ENCODE measurements at regions not wholly inside any gene's neighbourhood (a gene's known extent, or its start where the extent isn't known, plus 50 kb on each side); places are given as distances from the start of the nearest gene placed in this dataset.
"Not testable (repeated sequence)": the region's sequence is repeated elsewhere in the genome, so short reads cannot be mapped to it uniquely, and the experiment has no call there.

- Histone ChIP-seq H3K4me1 (ENCODE audit: low read depth, poor library complexity, severe bottlenecking) (no peaks in the 10 kb centered on the region), H3K36me3 (ENCODE audit: insufficient read depth) (no peaks in the 10 kb centered on the region), H3K27me3 (ENCODE audit: insufficient read depth, low read depth) (no peaks in the 10 kb centered on the region; the same call in 1 of the 2 replicates), H3K79me2 (ENCODE audit: insufficient read depth, low read depth) (no peaks in the 10 kb centered on the region), H3K9ac (no peak overlapping the region), H3K4me3 (IDR thresholded peaks at IDR 0.05; ENCODE audit: insufficient read depth, low read depth, low read length) (no peak overlapping the region), H4K20me1 (ENCODE audit: insufficient read depth) (no peaks in the 10 kb centered on the region), H2AFZ (ENCODE audit: low read depth) (no peak overlapping the region), H3K27ac (no peak overlapping the region), H3K4me2 (no peak overlapping the region)
- TF ChIP-seq CTCF (conservative IDR thresholded peaks at IDR 0.05; ENCODE audit: low read depth, low read length): no peak
Measured at GRCh38 chr4:118410138-118410537, 57.3 kb upstream of the PRSS12 start.

GRCh38 chr4:118417325-118417724 is 64.5 kb upstream of the PRSS12 start:
- H3K4me2 ChIP-seq: no peak overlapping the region
- H3K36me3 ChIP-seq (ENCODE audit: insufficient read depth): no peaks in the 10 kb centered on the region
- no peak overlapping the region for H3K27ac ChIP-seq
- no peaks in the 10 kb centered on the region for H3K79me2 ChIP-seq (ENCODE audit: insufficient read depth, low read depth)
- no peak overlapping the region for H3K4me3 ChIP-seq (IDR thresholded peaks at IDR 0.05; ENCODE audit: insufficient read depth, low read depth, low read length)
- H2AFZ ChIP-seq (ENCODE audit: low read depth): no peak overlapping the region
- TF ChIP-seq CTCF (conservative IDR thresholded peaks at IDR 0.05; ENCODE audit: low read depth, low read length): no peak
- H4K20me1 ChIP-seq (ENCODE audit: insufficient read depth): no peaks in the 10 kb centered on the region
- H3K4me1 ChIP-seq (ENCODE audit: low read depth, poor library complexity, severe bottlenecking): no peaks in the 10 kb centered on the region
- no peak overlapping the region for H3K9ac ChIP-seq
- H3K27me3 ChIP-seq (ENCODE audit: insufficient read depth, low read depth): no peaks in the 10 kb centered on the region

GRCh38 chr4:118417800-118418199 is 65.0 kb upstream of the PRSS12 start:
- not testable (repeated sequence) for H3K4me2 ChIP-seq; H3K4me3 ChIP-seq (IDR thresholded peaks at IDR 0.05; ENCODE audit: insufficient read depth, low read depth, low read length); H3K27me3 ChIP-seq (ENCODE audit: insufficient read depth, low read depth); H3K9ac ChIP-seq; H4K20me1 ChIP-seq (ENCODE audit: insufficient read depth); H3K36me3 ChIP-seq (ENCODE audit: insufficient read depth); H3K79me2 ChIP-seq (ENCODE audit: insufficient read depth, low read depth); H3K4me1 ChIP-seq (ENCODE audit: low read depth, poor library complexity, severe bottlenecking); H2AFZ ChIP-seq (ENCODE audit: low read depth); H3K27ac ChIP-seq

GRCh38 chr4:118418396-118418795 is 65.6 kb upstream of the PRSS12 start:
- not testable (repeated sequence) for H3K4me3 ChIP-seq (IDR thresholded peaks at IDR 0.05; ENCODE audit: insufficient read depth, low read depth, low read length); H3K27me3 ChIP-seq (ENCODE audit: insufficient read depth, low read depth); H3K27ac ChIP-seq; H3K4me1 ChIP-seq (ENCODE audit: low read depth, poor library complexity, severe bottlenecking); H2AFZ ChIP-seq (ENCODE audit: low read depth); H4K20me1 ChIP-seq (ENCODE audit: insufficient read depth); H3K36me3 ChIP-seq (ENCODE audit: insufficient read depth); H3K79me2 ChIP-seq (ENCODE audit: insufficient read depth, low read depth); H3K4me2 ChIP-seq; H3K9ac ChIP-seq

GRCh38 chr4:118419626-118420025 is 66.8 kb upstream of the PRSS12 start:
- not testable (repeated sequence) for H3K4me3 ChIP-seq (IDR thresholded peaks at IDR 0.05; ENCODE audit: insufficient read depth, low read depth, low read length); H3K27me3 ChIP-seq (ENCODE audit: insufficient read depth, low read depth); H3K9ac ChIP-seq; H3K36me3 ChIP-seq (ENCODE audit: insufficient read depth); H3K79me2 ChIP-seq (ENCODE audit: insufficient read depth, low read depth); H3K27ac ChIP-seq; H4K20me1 ChIP-seq (ENCODE audit: insufficient read depth); H2AFZ ChIP-seq (ENCODE audit: low read depth); H3K4me2 ChIP-seq; H3K4me1 ChIP-seq (ENCODE audit: low read depth, poor library complexity, severe bottlenecking)

GRCh38 chr4:118424062-118424461 is 71.3 kb upstream of the PRSS12 start:
- H3K4me2 ChIP-seq; H3K27ac ChIP-seq; H3K4me3 ChIP-seq (IDR thresholded peaks at IDR 0.05; ENCODE audit: insufficient read depth, low read depth, low read length); H3K79me2 ChIP-seq (ENCODE audit: insufficient read depth, low read depth); H2AFZ ChIP-seq (ENCODE audit: low read depth); H3K27me3 ChIP-seq (ENCODE audit: insufficient read depth, low read depth); H3K4me1 ChIP-seq (ENCODE audit: low read depth, poor library complexity, severe bottlenecking); H4K20me1 ChIP-seq (ENCODE audit: insufficient read depth); H3K36me3 ChIP-seq (ENCODE audit: insufficient read depth); H3K9ac ChIP-seq: not testable (repeated sequence)

- H3K4me2 ChIP-seq; H3K27me3 ChIP-seq (ENCODE audit: insufficient read depth, low read depth); H2AFZ ChIP-seq (ENCODE audit: low read depth); H3K9ac ChIP-seq; H3K79me2 ChIP-seq (ENCODE audit: insufficient read depth, low read depth); H3K36me3 ChIP-seq (ENCODE audit: insufficient read depth); H3K27ac ChIP-seq; H3K4me1 ChIP-seq (ENCODE audit: low read depth, poor library complexity, severe bottlenecking); H3K4me3 ChIP-seq (IDR thresholded peaks at IDR 0.05; ENCODE audit: insufficient read depth, low read depth, low read length); H4K20me1 ChIP-seq (ENCODE audit: insufficient read depth): not testable (repeated sequence)
Measured at GRCh38 chr4:118428881-118429280, 76.1 kb upstream of the PRSS12 start.

- not testable (repeated sequence) for H3K4me2 ChIP-seq; H3K27ac ChIP-seq; H3K27me3 ChIP-seq (ENCODE audit: insufficient read depth, low read depth); H3K9ac ChIP-seq; H3K36me3 ChIP-seq (ENCODE audit: insufficient read depth); H3K79me2 ChIP-seq (ENCODE audit: insufficient read depth, low read depth); H3K4me3 ChIP-seq (IDR thresholded peaks at IDR 0.05; ENCODE audit: insufficient read depth, low read depth, low read length); H2AFZ ChIP-seq (ENCODE audit: low read depth); H3K4me1 ChIP-seq (ENCODE audit: low read depth, poor library complexity, severe bottlenecking); H4K20me1 ChIP-seq (ENCODE audit: insufficient read depth)
Measured at GRCh38 chr4:118432359-118432758, 79.6 kb upstream of the PRSS12 start.

GRCh38 chr4:118433612-118434375 is 81.0 kb upstream of the PRSS12 start:
- not testable (repeated sequence) for H3K4me3 ChIP-seq (IDR thresholded peaks at IDR 0.05; ENCODE audit: insufficient read depth, low read depth, low read length); H3K79me2 ChIP-seq (ENCODE audit: insufficient read depth, low read depth); H4K20me1 ChIP-seq (ENCODE audit: insufficient read depth); H3K27ac ChIP-seq; H2AFZ ChIP-seq (ENCODE audit: low read depth); H3K4me2 ChIP-seq; H3K36me3 ChIP-seq (ENCODE audit: insufficient read depth); H3K9ac ChIP-seq; H3K27me3 ChIP-seq (ENCODE audit: insufficient read depth, low read depth); H3K4me1 ChIP-seq (ENCODE audit: low read depth, poor library complexity, severe bottlenecking)
